ENCODE measurements at regions not wholly inside any gene's neighbourhood (a gene's known extent, or its start where the extent isn't known, plus 50 kb on each side); places are given as distances from the start of the nearest gene placed in this dataset.
"Not testable (repeated sequence)": the region's sequence is repeated elsewhere in the genome, so short reads cannot be mapped to it uniquely, and the experiment has no call there.

- H3K27ac Mint-ChIP-seq (ENCODE audit: low read depth, unreplicated experiment), result no peak overlapping the region
- intact Hi-C loops (cut with micrococcal nuclease), result no loop called here
- no peak for TF ChIP-seq CTCF (IDR thresholded peaks at IDR 0.05; ENCODE audit: unreplicated experiment)
- peaks cover 20% of the 10 kb centered on the region for H3K4me1 Mint-ChIP-seq (ENCODE audit: insufficient read depth, unreplicated experiment)
- CTCF ChIA-PET, result interaction anchor here (0.6 to 1.0 kb wide), 2 partner anchors 12 to 275 kb away, joined by 3 read pairs; no protein-coding TSS in a partner anchor
- peak; percentile 21 for DNase-seq (ENCODE audit: unreplicated experiment)
- no peaks in the 10 kb centered on the region for H3K9me3 Mint-ChIP-seq (ENCODE audit: unreplicated experiment)
- no peaks in the 10 kb centered on the region for H3K27me3 Mint-ChIP-seq (ENCODE audit: insufficient read depth, unreplicated experiment)
- POLR2A ChIA-PET, result interaction anchor here (0.6 to 1.0 kb wide), 2 partner anchors 10 to 57 kb away, joined by 3 to 6 read pairs; no protein-coding TSS in a partner anchor
- H3K36me3 Mint-ChIP-seq (ENCODE audit: insufficient read depth, unreplicated experiment), result no peaks in the 10 kb centered on the region
- H3K4me3 Mint-ChIP-seq (ENCODE audit: unreplicated experiment), result peak overlapping the region; percentile 1
- BruUV-seq (replicated peaks), result no TSS peak
Observed at GRCh38 chr5:118327389-118327788, 661.0 kb downstream of the DTWD2 start.

GRCh38 chr5:118326481-118327045 lies 661.8 kb downstream of the DTWD2 start:
- H3K4me3 Mint-ChIP-seq (ENCODE audit: unreplicated experiment), result peak overlapping the region; percentile 1
- no peak overlapping the region for H3K27ac Mint-ChIP-seq (ENCODE audit: low read depth, unreplicated experiment)
- POLR2A ChIA-PET, result interaction anchor here (1.1 kb wide), 1 partner anchor 12 kb away, joined by 3 read pairs; no protein-coding TSS in a partner anchor
- intact Hi-C loops (cut with micrococcal nuclease), result no loop called here
- DNase-seq (ENCODE audit: unreplicated experiment), result peak; percentile 60
- CTCF ChIA-PET, result interaction anchor here (0.5 kb wide), 1 partner anchor 12 kb away, joined by 3 read pairs; no protein-coding TSS in a partner anchor
- no peaks in the 10 kb centered on the region for H3K9me3 Mint-ChIP-seq (ENCODE audit: unreplicated experiment)
- BruUV-seq (replicated peaks), result no TSS peak
- H3K27me3 Mint-ChIP-seq (ENCODE audit: insufficient read depth, unreplicated experiment), result no peaks in the 10 kb centered on the region
- H3K4me1 Mint-ChIP-seq (ENCODE audit: insufficient read depth, unreplicated experiment), result peaks cover 20% of the 10 kb centered on the region
- H3K36me3 Mint-ChIP-seq (ENCODE audit: insufficient read depth, unreplicated experiment), result no peaks in the 10 kb centered on the region
- no peak for TF ChIP-seq CTCF (IDR thresholded peaks at IDR 0.05; ENCODE audit: unreplicated experiment)

- peaks cover 20% of the 10 kb centered on the region for H3K4me1 Mint-ChIP-seq (ENCODE audit: insufficient read depth, unreplicated experiment)
- H3K4me3 Mint-ChIP-seq (ENCODE audit: unreplicated experiment), result no peak overlapping the region
- intact Hi-C loops (cut with micrococcal nuclease), result no loop called here
- POLR2A ChIA-PET, result interaction anchor here (1.1 kb wide), 1 partner anchor 13 kb away, joined by 3 read pairs; no protein-coding TSS in a partner anchor
- BruUV-seq (replicated peaks), result no TSS peak
- H3K27ac Mint-ChIP-seq (ENCODE audit: low read depth, unreplicated experiment), result no peak overlapping the region
- H3K9me3 Mint-ChIP-seq (ENCODE audit: unreplicated experiment), result no peaks in the 10 kb centered on the region
- DNase-seq (ENCODE audit: unreplicated experiment), result no peak
- no peaks in the 10 kb centered on the region for H3K36me3 Mint-ChIP-seq (ENCODE audit: insufficient read depth, unreplicated experiment)
- TF ChIP-seq CTCF (IDR thresholded peaks at IDR 0.05; ENCODE audit: unreplicated experiment), result no peak
- H3K27me3 Mint-ChIP-seq (ENCODE audit: insufficient read depth, unreplicated experiment), result no peaks in the 10 kb centered on the region
- CTCF ChIA-PET, result interaction anchor here (0.5 to 0.6 kb wide), 3 partner anchors 12 to 612 kb away, joined by 3 to 4 read pairs (median 3); no protein-coding TSS in a partner anchor
Observed at GRCh38 chr5:118325931-118326330, 662.4 kb downstream of the DTWD2 start.

GRCh38 chr5:118323723-118324122 lies 664.6 kb downstream of the DTWD2 start:
- POLR2A ChIA-PET; H3K36me3 Mint-ChIP-seq (ENCODE audit: insufficient read depth, unreplicated experiment); CTCF ChIA-PET; H3K27me3 Mint-ChIP-seq (ENCODE audit: insufficient read depth, unreplicated experiment); intact Hi-C loops (cut with micrococcal nuclease); BruUV-seq (replicated peaks); H3K9me3 Mint-ChIP-seq (ENCODE audit: unreplicated experiment); DNase-seq (ENCODE audit: unreplicated experiment); H3K4me3 Mint-ChIP-seq (ENCODE audit: unreplicated experiment); H3K27ac Mint-ChIP-seq (ENCODE audit: low read depth, unreplicated experiment): not testable (repeated sequence)
- H3K4me1 Mint-ChIP-seq (ENCODE audit: insufficient read depth, unreplicated experiment), result peaks cover 20% of the 10 kb centered on the region
